Endodermal cell (in vitro differentiated cells): ENCODE measurements at regions not wholly inside any gene's neighbourhood (a gene's known extent, or its start where the extent isn't known, plus 50 kb on each side); places are given as distances from the start of the nearest gene placed in this dataset.
A peak's percentile ranks its signal among the peaks of the same experiment; 100 is the strongest.

Experiments used
- DNase-seq: peaks from one replicate; pipeline ENCODE4 v3.0.0-alpha.2; 2017
- H3K27ac ChIP-seq: 2 replicates; pipeline ENCODE4 v1.5.1; 2013; ENCODE audit warnings: mild to moderate bottlenecking, low read depth, low read length, moderate library complexity
- H3K27me3 ChIP-seq: 2 replicates; pipeline ENCODE4 v1.6.1; 2013; ENCODE audit warnings: mild to moderate bottlenecking, low read length, moderate library complexity; ENCODE audit not compliant: insufficient read depth, control insufficient read depth, poor library complexity, severe bottlenecking
- H3K36me3 ChIP-seq: 2 replicates; pipeline ENCODE4 v1.7.0; 2013; ENCODE audit warnings: mild to moderate bottlenecking, low read length, moderate library complexity; ENCODE audit not compliant: control insufficient read depth, insufficient read depth
- H3K4me1 ChIP-seq: one replicate; pipeline ENCODE4 v1.7.0; 2013; ENCODE audit warnings: low read length; ENCODE audit not compliant: control insufficient read depth, insufficient read depth
- H3K4me3 ChIP-seq: 2 replicates; pipeline ENCODE4 v1.5.1; 2013; ENCODE audit warnings: mild to moderate bottlenecking, low read length, moderate library complexity
- H3K9ac ChIP-seq: 2 replicates; pipeline ENCODE4 v1.6.1; 2013; ENCODE audit warnings: mild to moderate bottlenecking, low read length, moderate library complexity; ENCODE audit not compliant: poor library complexity, severe bottlenecking; ENCODE audit errors: extremely low read depth
- H3K9me3 ChIP-seq: 2 replicates; pipeline ENCODE4 v1.6.1; 2013; ENCODE audit warnings: mild to moderate bottlenecking, low read length, moderate library complexity; ENCODE audit not compliant: control insufficient read depth
- H3K27ac Mint-ChIP-seq: 2 replicates; pipeline ENCODE4 v1.8.0; 2020; ENCODE audit warnings: mixed read lengths
- H3K27me3 Mint-ChIP-seq: 2 replicates; pipeline ENCODE4 v1.8.0; 2021; ENCODE audit warnings: mild to moderate bottlenecking, mixed read lengths; ENCODE audit not compliant: insufficient read depth
- H3K36me3 Mint-ChIP-seq: 2 replicates; pipeline ENCODE4 v1.8.0; 2020; ENCODE audit warnings: low read depth, mixed read lengths
- H3K4me1 Mint-ChIP-seq: 2 replicates; pipeline ENCODE4 v1.8.0; 2020; ENCODE audit warnings: mixed read lengths
- H3K4me3 Mint-ChIP-seq: 2 replicates; pipeline ENCODE4 v1.8.0; 2020; ENCODE audit warnings: mild to moderate bottlenecking, moderate library complexity, mixed read lengths
- H3K9me3 Mint-ChIP-seq: 2 replicates; pipeline ENCODE4 v1.8.0; 2020; ENCODE audit warnings: mild to moderate bottlenecking, mixed read lengths
- CTCF ChIP-seq: fragments of 200-600 bp; sonication (generic); conservative IDR thresholded peaks from 2 replicates; pipeline ENCODE4 v1.5.0; 2021; ENCODE audit warnings: antibody characterized with exemption, mild to moderate bottlenecking
- WGBS, 2 experiments: methylation state at CpG; one replicate each; pipeline versions ENCODE4 v1.1.5 to v1.1.7; 2013; ENCODE audit warnings: missing lambda C conversion rate in 2 of 2, mixed read lengths in 1 of 2; ENCODE audit not compliant: insufficient coverage in 1 of 2, insufficient read length in 1 of 2; 5-methylcytosine and 5-hydroxymethylcytosine counted together

- Histone ChIP-seq H3K36me3 (no peaks in the 10 kb centered on the region), H3K4me3 (no peak overlapping the region), H3K27me3 (no peaks in the 10 kb centered on the region), H3K27ac (no peak overlapping the region), H3K9ac (no peak overlapping the region), H3K9me3 (peaks cover 6% of the 10 kb centered on the region), H3K4me1 (no peaks in the 10 kb centered on the region)
- peaks cover 5% of the 10 kb centered on the region for H3K9me3 Mint-ChIP-seq
- peaks cover 3% of the 10 kb centered on the region for H3K36me3 Mint-ChIP-seq
- DNase-seq: no peak
- H3K27me3 Mint-ChIP-seq: no peaks in the 10 kb centered on the region
- H3K4me1 Mint-ChIP-seq: peaks cover 29% of the 10 kb centered on the region
- TF ChIP-seq CTCF: no peak
- H3K27ac Mint-ChIP-seq: no peak overlapping the region
- no peak overlapping the region for H3K4me3 Mint-ChIP-seq
- WGBS, 2 experiments: 97 to 100% methylated on average over 1 to 2 of the region's 2 CpGs
Observed at GRCh38 chr3:192061426-192061825, 600.5 kb downstream of the PYDC2 start.

- H3K27ac Mint-ChIP-seq: no peak overlapping the region
- no peaks in the 10 kb centered on the region for H3K4me1 ChIP-seq
- H3K27me3 Mint-ChIP-seq: no peaks in the 10 kb centered on the region
- H3K4me3 ChIP-seq: no peak overlapping the region
- no peak for DNase-seq
- whole genome bisulfite sequencing, 2 experiments: 83 to 100% methylated on average over 1 to 3 of the region's 3 CpGs
- no peaks in the 10 kb centered on the region for H3K27me3 ChIP-seq
- peaks cover 29% of the 10 kb centered on the region for H3K4me1 Mint-ChIP-seq
- no peaks in the 10 kb centered on the region for H3K36me3 ChIP-seq
- no peak for TF ChIP-seq CTCF
- no peak overlapping the region for H3K9ac ChIP-seq
- H3K9me3 Mint-ChIP-seq: peaks cover 5% of the 10 kb centered on the region
- peaks cover 3% of the 10 kb centered on the region for H3K36me3 Mint-ChIP-seq
- peaks cover 6% of the 10 kb centered on the region for H3K9me3 ChIP-seq
- no peak overlapping the region for H3K27ac ChIP-seq
- no peak overlapping the region for H3K4me3 Mint-ChIP-seq
Observed at GRCh38 chr3:192062186-192062585, 601.2 kb downstream of the PYDC2 start.

GRCh38 chr3:192063570-192063969 lies 602.6 kb downstream of the PYDC2 start:
- H3K4me1 Mint-ChIP-seq: peaks cover 29% of the 10 kb centered on the region
- no peaks in the 10 kb centered on the region for H3K27me3 Mint-ChIP-seq
- TF ChIP-seq CTCF: peak; percentile 63
- Histone ChIP-seq H3K27me3 (no peaks in the 10 kb centered on the region), H3K27ac (peak overlapping the region; percentile 27), H3K36me3 (no peaks in the 10 kb centered on the region), H3K4me3 (peak overlapping the region; percentile 12), H3K4me1 (no peaks in the 10 kb centered on the region), H3K9me3 (peaks cover 14% of the 10 kb centered on the region), H3K9ac (no peak overlapping the region)
- H3K27ac Mint-ChIP-seq: peak overlapping the region; percentile 50
- H3K9me3 Mint-ChIP-seq: peaks cover 5% of the 10 kb centered on the region
- peak; percentile 84 for DNase-seq
- peak overlapping the region; percentile 22 for H3K4me3 Mint-ChIP-seq
- H3K36me3 Mint-ChIP-seq: peaks cover 3% of the 10 kb centered on the region
- WGBS, 2 experiments: 64 to 70% methylated on average over 10 to 16 of the region's 16 CpGs
